Type B pancreatic cell (in vitro differentiated cells): ENCODE measurements at regions not wholly inside any gene's neighbourhood (a gene's known extent, or its start where the extent isn't known, plus 50 kb on each side); places are given as distances from the start of the nearest gene placed in this dataset.

Experiments used
- DNase-seq: peaks from one replicate; pipeline ENCODE4 v3.0.0; 2021; ENCODE audit warnings: mixed read lengths; ENCODE audit not compliant: unreplicated experiment; ENCODE audit errors: extremely low spot score
- H3K27ac Mint-ChIP-seq: 2 replicates; pipeline ENCODE4 v1.8.0; 2021; ENCODE audit warnings: mild to moderate bottlenecking, mixed read lengths
- H3K27me3 Mint-ChIP-seq: 2 replicates; pipeline ENCODE4 v1.8.0; 2021; ENCODE audit warnings: mixed read lengths
- H3K36me3 Mint-ChIP-seq: 2 replicates; pipeline ENCODE4 v1.8.0; 2021; ENCODE audit warnings: mixed read lengths
- H3K4me1 Mint-ChIP-seq: one replicate; pipeline ENCODE4 v1.8.0; 2021; ENCODE audit warnings: mixed read lengths; ENCODE audit not compliant: unreplicated experiment
- H3K4me3 Mint-ChIP-seq: 2 replicates; pipeline ENCODE4 v1.8.0; 2021; ENCODE audit warnings: mild to moderate bottlenecking, mixed read lengths
- H3K9me3 Mint-ChIP-seq: 2 replicates; pipeline ENCODE4 v1.8.0; 2021; ENCODE audit warnings: mixed read lengths
- CTCF ChIP-seq: fragments of 200-600 bp; sonication (generic); conservative IDR thresholded peaks from 2 replicates; pipeline ENCODE4 v1.5.0; 2021; ENCODE audit warnings: antibody characterized with exemption, mild to moderate bottlenecking

GRCh38 chr5:8538821-8539220, 669.9 kb downstream of the MTRR start:
- no peak for TF ChIP-seq CTCF
- H3K4me3 Mint-ChIP-seq = no peak overlapping the region
- H3K9me3 Mint-ChIP-seq = no peaks in the 10 kb centered on the region
- peaks cover 13% of the 10 kb centered on the region for H3K27me3 Mint-ChIP-seq
- H3K36me3 Mint-ChIP-seq = no peaks in the 10 kb centered on the region
- peaks cover 5% of the 10 kb centered on the region for H3K4me1 Mint-ChIP-seq
- no peak for DNase-seq
- H3K27ac Mint-ChIP-seq = no peak overlapping the region

- no peak for TF ChIP-seq CTCF
- H3K27me3 Mint-ChIP-seq = peaks cover 13% of the 10 kb centered on the region
- H3K4me1 Mint-ChIP-seq = peaks cover 2% of the 10 kb centered on the region
- H3K36me3 Mint-ChIP-seq = no peaks in the 10 kb centered on the region
- no peaks in the 10 kb centered on the region for H3K9me3 Mint-ChIP-seq
- DNase-seq = no peak
- H3K4me3 Mint-ChIP-seq = no peak overlapping the region
- H3K27ac Mint-ChIP-seq = no peak overlapping the region
These were observed 671.4 kb downstream of the MTRR start for GRCh38 chr5:8540317-8540716.

GRCh38 chr5:8550921-8551320, 682.0 kb downstream of the MTRR start:
- no peak for TF ChIP-seq CTCF
- no peak overlapping the region for H3K4me3 Mint-ChIP-seq

GRCh38 chr5:8553364-8553763, 684.4 kb downstream of the MTRR start:
- Mint-ChIP-seq H3K4me3 (no peak overlapping the region), H3K36me3 (no peaks in the 10 kb centered on the region)

More at GRCh38 chr5:8550921-8551320, 682.0 kb downstream of the MTRR start:
- peaks cover 8% of the 10 kb centered on the region for H3K27me3 Mint-ChIP-seq
- no peak overlapping the region for H3K27ac Mint-ChIP-seq
- no peaks in the 10 kb centered on the region for H3K36me3 Mint-ChIP-seq
- peaks cover 18% of the 10 kb centered on the region for H3K9me3 Mint-ChIP-seq
- peaks cover 13% of the 10 kb centered on the region for H3K4me1 Mint-ChIP-seq
- no peak for DNase-seq

GRCh38 chr5:8557728-8558127, 688.8 kb downstream of the MTRR start:
- H3K9me3 Mint-ChIP-seq = peaks cover 19% of the 10 kb centered on the region
- no peaks in the 10 kb centered on the region for H3K36me3 Mint-ChIP-seq
- no peak overlapping the region for H3K27ac Mint-ChIP-seq
- H3K27me3 Mint-ChIP-seq = peaks cover 11% of the 10 kb centered on the region
- H3K4me1 Mint-ChIP-seq = peaks cover 6% of the 10 kb centered on the region
- H3K4me3 Mint-ChIP-seq = no peak overlapping the region
- DNase-seq = no peak
- no peak for TF ChIP-seq CTCF

More at GRCh38 chr5:8553364-8553763, 684.4 kb downstream of the MTRR start:
- no peak for DNase-seq
- TF ChIP-seq CTCF = no peak
- no peak overlapping the region for H3K27ac Mint-ChIP-seq
- peaks cover 13% of the 10 kb centered on the region for H3K4me1 Mint-ChIP-seq
- H3K27me3 Mint-ChIP-seq = peaks cover 8% of the 10 kb centered on the region
- peaks cover 19% of the 10 kb centered on the region for H3K9me3 Mint-ChIP-seq

GRCh38 chr5:8560776-8561175, 691.8 kb downstream of the MTRR start:
- Mint-ChIP-seq H3K36me3 (no peaks in the 10 kb centered on the region), H3K27ac (no peak overlapping the region)

More at GRCh38 chr5:8560776-8561175, 691.8 kb downstream of the MTRR start:
- Mint-ChIP-seq H3K4me3 (no peak overlapping the region), H3K9me3 (peaks cover 5% of the 10 kb centered on the region), H3K4me1 (peaks cover 6% of the 10 kb centered on the region), H3K27me3 (peaks cover 8% of the 10 kb centered on the region)
- DNase-seq = no peak
- no peak for TF ChIP-seq CTCF
